Activated CD4-positive, alpha-beta memory T cell treated with anti-CD3 and anti-CD28 coated beads, Interleukin-2, amount 10 ng/mL, durations not matched to agents 7 days and 5 days (primary cell): ENCODE measurements at regions not wholly inside any gene's neighbourhood (a gene's known extent, or its start where the extent isn't known, plus 50 kb on each side); places are given as distances from the start of the nearest gene placed in this dataset.
"Not testable (repeated sequence)": the region's sequence is repeated elsewhere in the genome, so short reads cannot be mapped to it uniquely, and the experiment has no call there.

Experiments used
- CTCF ChIA-PET: fragments of 350-600 bp; sonication (Branson Sonifier 250); formaldehyde crosslinking; loops from one replicate; lab custom pipeline; 2021; ENCODE audit warnings: antibody characterized with exemption, inconsistent platforms; lab: Charles Lee
- POLR2A ChIA-PET: fragments of 350-600 bp; sonication (Branson Sonifier 250); formaldehyde crosslinking; loops from one replicate; lab custom pipeline; 2021; ENCODE audit warnings: antibody characterized with exemption; lab: Charles Lee
- DNase-seq: peaks from one replicate; pipeline ENCODE4 v3.0.0-alpha.2; 2020
- H3K27ac Mint-ChIP-seq: one replicate; pipeline ENCODE4 v1.8.0; 2021; ENCODE audit warnings: mild to moderate bottlenecking, mixed read lengths
- H3K27me3 Mint-ChIP-seq: one replicate; pipeline ENCODE4 v1.8.0; 2021; ENCODE audit warnings: mixed read lengths
- H3K36me3 Mint-ChIP-seq: one replicate; pipeline ENCODE4 v1.8.0; 2021; ENCODE audit warnings: low read depth, mixed read lengths
- H3K4me1 Mint-ChIP-seq: one replicate; pipeline ENCODE4 v1.8.0; 2021; ENCODE audit warnings: mixed read lengths
- H3K4me3 Mint-ChIP-seq: one replicate; pipeline ENCODE4 v1.8.0; 2021; ENCODE audit warnings: mild to moderate bottlenecking, mixed read lengths
- H3K9me3 Mint-ChIP-seq: one replicate; pipeline ENCODE4 v1.8.0; 2021; ENCODE audit warnings: mixed read lengths

DNA sequence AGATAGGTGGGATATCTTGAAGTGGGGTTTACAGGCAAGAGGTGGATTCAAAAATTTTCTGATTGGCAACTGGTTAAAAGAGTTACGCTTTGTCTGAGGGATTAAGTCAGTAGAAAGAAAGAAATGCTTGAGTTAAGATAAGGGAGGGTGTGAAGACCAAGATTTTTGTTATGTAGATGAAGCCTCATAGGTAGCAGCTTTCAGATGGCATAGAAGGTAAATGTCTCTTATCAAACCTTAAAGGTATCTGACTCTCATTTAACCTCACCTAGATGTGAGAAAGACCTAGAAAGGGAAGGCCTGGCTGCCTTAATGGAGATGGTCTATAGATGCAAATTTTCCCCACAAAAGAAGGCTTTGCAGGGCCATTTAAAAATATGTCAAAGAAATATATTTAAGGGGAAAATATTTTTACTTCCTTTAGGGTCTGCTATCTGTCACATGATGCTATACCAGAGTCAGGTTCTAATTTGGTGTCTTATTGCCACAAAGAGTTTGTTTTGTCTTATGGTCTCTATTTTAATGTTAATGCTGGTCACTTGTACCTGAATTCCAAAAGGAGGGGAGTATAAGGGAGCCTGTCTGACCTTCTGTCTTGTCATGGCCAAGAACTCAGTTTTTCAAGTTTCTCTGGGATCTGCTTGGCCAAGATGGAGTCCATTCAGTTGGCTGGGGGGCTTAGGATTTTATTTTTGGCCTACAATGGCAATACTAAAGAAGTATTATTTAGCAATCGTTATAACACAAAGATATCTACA, 699.1 kb upstream of the AMOT start:
- no peak for DNase-seq
- no peaks in the 10 kb centered on the region for H3K4me1 Mint-ChIP-seq
- ChIA-PET CTCF (no interaction called here), POLR2A (no interaction called here)
- no peaks in the 10 kb centered on the region for H3K36me3 Mint-ChIP-seq
- no peak overlapping the region for H3K27ac Mint-ChIP-seq
- H3K27me3 Mint-ChIP-seq: no peaks in the 10 kb centered on the region
- H3K4me3 Mint-ChIP-seq: no peak overlapping the region
- no peaks in the 10 kb centered on the region for H3K9me3 Mint-ChIP-seq

DNA sequence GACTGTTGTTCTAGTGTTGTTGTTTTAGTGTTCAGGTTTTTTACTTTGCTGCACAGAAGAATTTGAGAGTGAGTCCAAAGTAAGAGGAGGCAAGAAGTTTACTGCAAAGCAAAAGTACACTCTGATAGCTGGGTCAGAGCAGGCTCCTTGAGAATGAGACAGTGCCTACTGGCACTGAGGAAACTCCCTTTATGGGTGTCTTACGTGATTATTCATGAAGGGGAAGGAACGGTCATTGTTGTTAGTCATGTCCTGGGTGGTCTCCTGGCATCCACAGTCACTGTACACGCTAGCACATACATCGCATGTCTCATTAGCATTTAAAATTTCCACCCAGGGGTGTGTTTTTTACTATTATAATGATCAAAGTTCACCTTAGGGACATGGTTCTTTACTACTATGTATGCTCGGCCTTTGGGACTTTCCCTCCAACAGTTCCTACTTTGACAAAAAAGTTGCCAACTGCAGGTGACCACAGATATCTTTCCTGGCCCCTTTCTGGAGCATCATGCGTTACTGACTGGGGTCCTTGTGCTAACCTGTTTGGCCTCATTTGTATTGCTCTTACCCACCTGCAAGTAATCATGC, 688.9 kb upstream of the AMOT start:
- ChIA-PET CTCF (no interaction called here), POLR2A (no interaction called here)
- Mint-ChIP-seq H3K36me3 (no peaks in the 10 kb centered on the region), H3K4me1 (no peaks in the 10 kb centered on the region), H3K27ac (no peak overlapping the region), H3K27me3 (no peaks in the 10 kb centered on the region), H3K4me3 (no peak overlapping the region), H3K9me3 (peaks cover 3% of the 10 kb centered on the region)
- DNase-seq: no peak

- Mint-ChIP-seq H3K9me3 (no peaks in the 10 kb centered on the region), H3K36me3 (no peaks in the 10 kb centered on the region), H3K27me3 (no peaks in the 10 kb centered on the region), H3K4me3 (no peak overlapping the region), H3K4me1 (no peaks in the 10 kb centered on the region), H3K27ac (no peak overlapping the region)
- CTCF ChIA-PET: no interaction called here
- POLR2A ChIA-PET: no interaction called here
- no peak for DNase-seq
Observed at GRCh38 chrX:113522814-113523213, 682.2 kb upstream of the AMOT start.

GRCh38 chrX:113514906-113515305, 674.3 kb upstream of the AMOT start:
- no peak overlapping the region for H3K4me3 Mint-ChIP-seq
- POLR2A ChIA-PET: no interaction called here
- H3K27ac Mint-ChIP-seq: no peak overlapping the region
- DNase-seq: no peak
- no peaks in the 10 kb centered on the region for H3K4me1 Mint-ChIP-seq
- CTCF ChIA-PET: no interaction called here
- peaks cover 2% of the 10 kb centered on the region for H3K9me3 Mint-ChIP-seq
- H3K27me3 Mint-ChIP-seq: no peaks in the 10 kb centered on the region
- H3K36me3 Mint-ChIP-seq: no peaks in the 10 kb centered on the region

DNA sequence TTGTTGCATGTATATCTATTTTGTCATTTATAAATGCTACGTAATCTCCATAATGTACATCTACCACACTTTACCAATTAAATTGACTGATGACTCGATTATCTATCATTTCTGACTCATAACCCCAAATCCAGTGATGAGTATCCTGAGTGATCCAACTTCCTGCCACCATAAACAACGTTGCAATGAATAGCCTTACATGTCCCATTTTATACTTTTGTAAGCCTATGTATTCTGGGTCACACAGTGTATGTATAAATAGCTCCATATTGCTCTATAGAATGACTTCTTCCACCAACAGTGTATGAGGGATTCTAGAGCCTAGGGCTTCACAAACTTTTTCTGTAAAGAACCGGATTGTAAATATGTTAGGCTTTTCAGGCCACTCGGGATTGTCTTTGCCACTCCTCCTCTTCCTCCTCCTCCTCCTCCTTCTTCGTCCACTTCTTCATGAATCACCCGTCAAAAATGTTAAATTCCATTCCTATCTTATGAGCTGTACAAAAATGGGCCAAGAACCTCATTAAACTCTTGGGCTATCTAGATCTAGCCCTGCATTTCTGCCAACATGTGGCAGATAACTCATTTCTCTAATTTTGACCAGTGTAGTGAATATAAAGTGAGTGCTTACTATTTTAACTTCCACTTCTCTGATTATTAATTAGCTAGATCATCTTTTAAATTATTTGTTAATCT, 672.2 kb upstream of the AMOT start:
- Mint-ChIP-seq H3K9me3 (peaks cover 2% of the 10 kb centered on the region), H3K27ac (no peak overlapping the region), H3K36me3 (no peaks in the 10 kb centered on the region), H3K4me1 (no peaks in the 10 kb centered on the region), H3K27me3 (no peaks in the 10 kb centered on the region), H3K4me3 (no peak overlapping the region)
- POLR2A ChIA-PET: no interaction called here
- CTCF ChIA-PET: no interaction called here
- DNase-seq: no peak

GRCh38 chrX:113510586-113510985, 670.0 kb upstream of the AMOT start:
- Mint-ChIP-seq H3K4me1 (no peaks in the 10 kb centered on the region), H3K9me3 (peaks cover 2% of the 10 kb centered on the region), H3K27ac (no peak overlapping the region), H3K36me3 (no peaks in the 10 kb centered on the region), H3K4me3 (no peak overlapping the region), H3K27me3 (no peaks in the 10 kb centered on the region)
- DNase-seq: no peak
- ChIA-PET CTCF (no interaction called here), POLR2A (no interaction called here)

DNA sequence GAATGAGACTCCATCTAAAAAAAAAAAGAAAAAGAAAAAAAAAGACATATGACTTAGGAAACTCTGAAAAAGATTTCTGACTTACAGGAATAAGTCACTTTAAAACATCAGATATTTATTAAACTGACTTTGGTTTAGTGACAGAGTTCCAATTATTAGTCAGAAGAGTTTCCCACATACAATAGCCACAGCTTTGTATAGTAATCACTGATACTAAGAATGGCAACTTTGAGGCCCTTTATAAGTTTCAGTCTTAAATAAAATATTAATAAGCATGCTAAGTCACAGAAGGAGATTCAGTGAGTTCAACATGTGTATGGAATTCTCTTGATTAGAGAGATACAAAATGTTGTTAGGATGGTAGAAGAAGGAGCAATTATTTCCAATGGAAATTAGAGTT, 652.3 kb upstream of the AMOT start:
- POLR2A ChIA-PET: no interaction called here
- Mint-ChIP-seq H3K27ac (no peak overlapping the region), H3K9me3 (peaks cover 4% of the 10 kb centered on the region), H3K4me3 (no peak overlapping the region), H3K4me1 (no peaks in the 10 kb centered on the region), H3K36me3 (no peaks in the 10 kb centered on the region), H3K27me3 (no peaks in the 10 kb centered on the region)
- DNase-seq: no peak
- CTCF ChIA-PET: no interaction called here

- CTCF ChIA-PET: no interaction called here
- Mint-ChIP-seq H3K9me3 (no peaks in the 10 kb centered on the region), H3K4me1 (no peaks in the 10 kb centered on the region), H3K27me3 (no peaks in the 10 kb centered on the region), H3K27ac (no peak overlapping the region), H3K36me3 (no peaks in the 10 kb centered on the region), H3K4me3 (no peak overlapping the region)
- DNase-seq: no peak
- POLR2A ChIA-PET: no interaction called here
Observed at GRCh38 chrX:113473418-113473817, 632.8 kb upstream of the AMOT start.

- H3K9me3 Mint-ChIP-seq, POLR2A ChIA-PET, H3K36me3 Mint-ChIP-seq, H3K27ac Mint-ChIP-seq, H3K4me3 Mint-ChIP-seq, H3K4me1 Mint-ChIP-seq, DNase-seq, CTCF ChIA-PET, H3K27me3 Mint-ChIP-seq: not testable (repeated sequence)
Observed at GRCh38 chrX:113473015-113473414, 632.4 kb upstream of the AMOT start.

DNA sequence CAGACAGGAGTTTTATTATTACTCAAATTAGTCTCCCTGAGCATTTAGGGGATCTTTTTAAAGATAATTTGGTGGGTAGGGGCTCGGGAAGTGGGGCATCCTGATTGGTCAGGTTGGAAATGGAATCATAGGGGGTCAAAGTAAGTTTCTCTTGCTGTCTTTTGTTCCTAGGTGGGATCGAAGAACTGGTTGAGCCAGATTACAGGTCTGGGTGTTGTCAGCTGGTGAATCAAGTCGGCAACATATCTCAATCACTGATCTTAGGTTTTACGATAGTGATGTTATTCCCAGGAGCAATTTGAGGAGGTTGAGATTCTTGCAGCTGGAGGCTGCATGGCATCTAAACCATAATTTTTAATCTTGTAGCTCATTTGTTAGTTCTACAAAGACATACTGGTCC, 629.5 kb upstream of the AMOT start:
- DNase-seq: no peak
- Mint-ChIP-seq H3K9me3 (no peaks in the 10 kb centered on the region), H3K4me1 (no peaks in the 10 kb centered on the region), H3K27me3 (no peaks in the 10 kb centered on the region), H3K4me3 (no peak overlapping the region), H3K27ac (no peak overlapping the region), H3K36me3 (no peaks in the 10 kb centered on the region)
- CTCF ChIA-PET: no interaction called here
- POLR2A ChIA-PET: no interaction called here

GRCh38 chrX:113457719-113458118, 617.1 kb upstream of the AMOT start:
- no peak overlapping the region for H3K4me3 Mint-ChIP-seq
- CTCF ChIA-PET: no interaction called here
- no peak for DNase-seq
- POLR2A ChIA-PET: no interaction called here
- H3K4me1 Mint-ChIP-seq: no peaks in the 10 kb centered on the region
- H3K36me3 Mint-ChIP-seq: no peaks in the 10 kb centered on the region
- no peaks in the 10 kb centered on the region for H3K27me3 Mint-ChIP-seq
- no peaks in the 10 kb centered on the region for H3K9me3 Mint-ChIP-seq
- H3K27ac Mint-ChIP-seq: no peak overlapping the region

- Mint-ChIP-seq H3K36me3 (no peaks in the 10 kb centered on the region), H3K27ac (no peak overlapping the region), H3K27me3 (no peaks in the 10 kb centered on the region), H3K4me3 (no peak overlapping the region), H3K4me1 (no peaks in the 10 kb centered on the region), H3K9me3 (no peaks in the 10 kb centered on the region)
- DNase-seq: no peak
- ChIA-PET CTCF (no interaction called here), POLR2A (no interaction called here)
Observed at GRCh38 chrX:113455582-113455981, 615.0 kb upstream of the AMOT start.

- Mint-ChIP-seq H3K36me3 (no peaks in the 10 kb centered on the region), H3K27ac (no peak overlapping the region), H3K4me1 (no peaks in the 10 kb centered on the region), H3K27me3 (no peaks in the 10 kb centered on the region), H3K9me3 (peaks cover 6% of the 10 kb centered on the region), H3K4me3 (no peak overlapping the region)
- no peak for DNase-seq
- POLR2A ChIA-PET: no interaction called here
- CTCF ChIA-PET: no interaction called here
Observed at GRCh38 chrX:113429011-113429410, 588.4 kb upstream of the AMOT start.

DNA sequence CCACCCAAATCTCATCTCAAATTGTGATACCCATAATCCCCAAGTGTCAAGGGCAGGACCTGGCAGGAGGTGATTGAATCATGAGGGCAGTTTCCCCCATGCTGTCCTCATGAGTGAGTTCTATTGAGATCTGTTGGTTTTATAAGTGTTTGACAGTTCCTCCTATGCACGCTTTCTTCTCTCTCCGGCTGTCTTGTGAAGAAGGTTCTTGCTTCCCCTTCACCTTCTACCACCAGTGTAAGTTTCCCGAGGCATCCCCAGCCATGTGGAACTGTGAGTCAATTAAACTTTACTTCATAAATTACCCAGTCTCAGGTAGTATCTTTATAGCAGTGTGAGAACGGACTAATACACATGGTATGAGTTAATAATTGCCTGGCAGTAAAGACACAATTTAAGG, 581.7 kb upstream of the AMOT start:
- POLR2A ChIA-PET: no interaction called here
- H3K27ac Mint-ChIP-seq: no peak overlapping the region
- H3K36me3 Mint-ChIP-seq: no peaks in the 10 kb centered on the region
- H3K4me1 Mint-ChIP-seq: no peaks in the 10 kb centered on the region
- no peaks in the 10 kb centered on the region for H3K27me3 Mint-ChIP-seq
- CTCF ChIA-PET: no interaction called here
- no peak for DNase-seq
- H3K4me3 Mint-ChIP-seq: no peak overlapping the region
- peaks cover 3% of the 10 kb centered on the region for H3K9me3 Mint-ChIP-seq
